Femur (tissue), 1 donor: ENCODE measurements at regions not wholly inside any gene's neighbourhood (a gene's known extent, or its start where the extent isn't known, plus 50 kb on each side); places are given as distances from the start of the nearest gene placed in this dataset.

Source experiments
- DNase-seq: peaks from one replicate; pipeline ENCODE4 v3.0.0-alpha.2; 2017

DNA sequence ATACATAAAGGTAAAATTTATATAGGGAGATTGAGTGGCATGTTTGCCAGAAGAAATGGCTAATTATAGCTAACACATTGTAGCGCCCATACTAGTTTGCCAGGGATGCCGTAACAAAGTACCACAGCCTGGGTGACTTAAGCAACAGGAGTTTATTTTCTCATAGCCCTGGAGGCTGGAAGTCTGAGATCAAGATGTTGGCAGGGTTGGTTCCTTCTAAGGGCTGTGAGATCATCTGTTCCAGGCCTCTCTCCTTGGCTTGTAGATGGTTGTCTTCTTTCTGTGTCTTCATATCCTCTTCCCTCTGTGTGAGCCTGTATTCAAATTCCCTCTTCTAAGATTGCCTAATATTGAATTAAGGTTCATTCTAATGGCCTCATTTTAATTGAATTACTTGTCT, 417.5 kb upstream of the OPRM1 start:
- no peak for DNase-seq

DNA sequence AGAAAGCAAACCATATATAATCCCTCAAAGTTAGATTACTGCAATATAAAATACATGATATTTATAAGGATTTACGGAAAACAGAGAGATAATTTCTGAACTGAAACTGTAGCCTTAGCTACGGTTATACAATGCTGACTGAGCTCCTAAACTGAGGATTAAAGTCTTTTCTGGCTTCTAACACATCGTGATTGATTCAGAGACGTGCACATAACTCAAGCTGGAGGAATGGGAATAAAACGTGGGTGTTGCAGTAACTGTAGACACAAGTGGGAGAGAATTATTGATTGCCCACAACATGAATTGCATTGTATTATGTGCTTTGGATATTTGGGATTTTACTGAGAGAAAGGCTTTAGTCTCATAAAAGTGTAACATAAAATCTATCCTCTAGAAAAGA, 418.0 kb upstream of the OPRM1 start:
- DNase-seq: no peak

DNA sequence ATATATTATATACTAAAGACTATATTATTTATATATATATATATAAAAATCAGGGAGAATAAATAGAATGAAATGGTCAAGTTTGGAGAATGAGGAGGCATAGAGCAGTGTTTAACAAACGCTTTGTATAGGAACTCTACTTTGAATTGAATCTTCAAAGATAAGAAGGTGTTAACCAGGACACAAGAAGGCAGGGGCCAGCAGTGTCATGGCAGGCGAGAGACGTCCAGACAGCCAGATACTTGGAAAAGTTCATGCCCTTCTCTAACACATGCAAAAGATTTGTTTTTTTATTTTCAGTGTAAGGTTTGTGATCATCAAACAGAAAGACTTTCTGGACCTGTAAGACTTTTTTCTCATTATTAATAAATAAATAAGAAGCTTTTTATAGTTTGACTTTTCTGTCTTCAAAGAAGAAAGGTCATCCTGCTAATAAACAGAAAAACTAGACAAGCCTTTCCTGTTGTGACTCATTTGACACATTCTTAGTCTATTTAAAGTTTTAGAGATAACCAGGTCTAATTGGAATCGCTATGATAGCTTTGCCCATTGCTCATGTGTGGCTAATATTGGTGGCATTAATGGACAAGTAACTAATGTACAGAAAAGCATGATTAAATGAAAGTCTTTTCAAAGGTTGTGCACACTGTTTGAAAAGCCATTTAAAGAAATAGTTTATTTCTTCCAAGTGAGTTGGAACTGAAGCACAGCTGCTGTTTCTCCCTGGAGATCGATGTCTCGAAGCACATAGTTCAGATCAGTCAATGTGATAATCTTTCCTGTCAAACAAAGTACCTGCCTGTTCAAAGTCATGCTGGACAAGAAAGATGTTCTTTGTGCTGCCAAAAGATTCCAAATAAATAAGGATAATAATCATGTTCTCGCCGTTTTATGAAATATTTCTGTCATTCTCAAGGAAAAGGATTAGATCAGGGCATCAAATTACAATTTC, 420.4 kb upstream of the OPRM1 start:
- DNase-seq: no peak

DNA sequence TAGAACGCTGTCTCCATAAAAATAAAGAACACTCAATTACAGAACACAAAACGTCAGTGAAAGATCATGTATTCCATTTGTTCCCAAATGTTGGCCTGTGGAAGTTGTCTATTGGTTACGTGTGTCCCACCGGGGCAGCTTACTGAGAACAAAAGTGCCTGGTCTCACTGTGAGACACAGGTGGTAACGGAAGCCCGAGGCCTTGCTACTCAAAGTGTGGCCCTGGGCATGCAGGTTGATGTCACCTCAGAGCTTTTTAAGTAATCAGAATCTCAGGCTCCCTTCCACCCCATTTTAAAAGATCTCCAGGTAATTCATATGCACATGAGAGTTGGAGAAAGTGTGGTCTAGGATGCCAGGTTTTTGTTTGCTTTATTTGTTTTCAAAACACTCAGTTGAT, 422.5 kb upstream of the OPRM1 start:
- no peak for DNase-seq

DNA sequence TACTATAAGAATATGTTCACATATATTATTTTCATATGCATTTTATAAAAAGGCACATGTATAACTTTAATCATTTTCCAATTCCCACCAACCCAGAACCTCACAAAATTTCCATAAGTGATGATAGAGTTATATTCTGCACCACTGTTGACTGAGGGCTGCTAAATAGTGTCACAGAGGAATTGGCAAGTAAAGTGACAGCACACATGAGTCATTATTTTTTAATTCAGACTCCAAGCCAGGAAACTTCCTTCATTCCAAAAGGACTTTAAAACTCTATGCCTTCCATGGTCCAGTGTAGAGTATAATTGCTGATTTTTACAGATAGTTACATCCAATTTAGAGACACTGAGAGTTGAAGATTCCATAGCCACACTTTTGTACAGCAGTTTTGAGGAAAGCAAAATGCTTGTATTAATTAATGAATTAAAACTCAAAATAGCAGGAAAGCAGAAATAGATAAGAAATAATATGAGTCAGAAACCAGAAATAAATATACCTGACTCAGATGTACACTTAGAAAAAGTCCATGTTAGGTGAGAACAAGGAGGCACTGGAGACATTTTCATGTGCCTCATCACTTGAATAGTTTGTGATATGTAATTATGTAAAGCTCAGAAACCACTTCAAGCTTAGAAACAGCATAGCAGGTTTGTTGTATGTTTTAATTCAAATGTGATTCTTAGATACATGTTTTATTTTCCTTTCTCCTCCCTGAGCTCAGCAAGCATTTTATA, 425.2 kb upstream of the OPRM1 start:
- DNase-seq: no peak

DNA sequence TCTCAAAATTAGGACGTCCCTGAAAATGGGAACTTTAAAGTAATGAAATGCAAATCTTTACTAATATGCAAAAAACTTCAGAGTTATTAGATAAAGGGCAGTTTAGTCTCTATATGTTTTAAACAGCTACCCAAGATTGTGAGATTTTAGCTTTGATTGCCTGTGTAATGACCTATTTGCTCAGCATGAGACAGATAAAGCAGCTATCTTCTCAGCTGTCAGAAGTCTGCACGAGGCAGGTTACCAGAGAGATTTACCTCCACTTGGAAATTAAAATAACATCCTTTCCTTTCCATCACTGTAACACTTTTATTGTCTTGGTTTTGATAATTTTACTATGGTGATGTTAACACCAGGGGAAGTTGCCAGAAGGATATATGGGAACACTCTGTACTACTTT, 436.6 kb upstream of the OPRM1 start:
- DNase-seq: no peak

DNA sequence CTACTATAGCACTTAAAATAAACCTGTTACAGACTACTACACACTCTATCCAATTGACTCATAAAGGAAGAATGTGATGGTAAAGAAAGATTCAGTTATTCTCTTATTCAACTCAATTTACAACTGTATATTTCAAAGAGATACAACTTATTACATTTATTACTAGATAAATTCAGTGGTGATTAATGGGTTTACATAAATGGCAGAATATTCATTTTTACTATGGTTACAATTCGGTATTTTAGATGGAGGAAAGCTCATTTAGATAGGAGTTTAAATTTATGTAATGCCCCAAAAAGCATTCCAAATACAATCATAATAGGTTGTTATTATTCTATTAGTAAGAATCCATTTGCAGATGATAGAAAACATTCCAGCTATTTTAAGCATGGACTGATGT, 439.1 kb upstream of the OPRM1 start:
- DNase-seq: no peak

DNA sequence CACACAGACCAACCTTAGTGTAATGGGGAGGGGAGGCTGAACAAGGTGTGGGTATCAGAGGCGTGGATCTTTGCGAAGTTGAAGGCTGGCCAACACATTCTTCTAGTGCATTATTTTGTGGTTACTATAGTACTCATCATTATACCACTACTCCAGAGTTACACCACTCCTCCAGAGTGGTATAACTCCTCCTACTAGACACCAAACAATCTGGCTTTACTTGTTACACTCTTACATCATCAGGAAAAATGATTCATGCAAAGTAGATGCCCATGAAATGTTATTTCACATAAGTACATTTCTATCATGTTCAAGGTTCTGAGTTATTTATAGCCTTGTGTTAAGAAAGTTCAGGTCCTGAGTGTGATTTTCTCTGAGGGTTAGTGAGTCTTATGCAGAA, 443.1 kb upstream of the OPRM1 start:
- no peak for DNase-seq

DNA sequence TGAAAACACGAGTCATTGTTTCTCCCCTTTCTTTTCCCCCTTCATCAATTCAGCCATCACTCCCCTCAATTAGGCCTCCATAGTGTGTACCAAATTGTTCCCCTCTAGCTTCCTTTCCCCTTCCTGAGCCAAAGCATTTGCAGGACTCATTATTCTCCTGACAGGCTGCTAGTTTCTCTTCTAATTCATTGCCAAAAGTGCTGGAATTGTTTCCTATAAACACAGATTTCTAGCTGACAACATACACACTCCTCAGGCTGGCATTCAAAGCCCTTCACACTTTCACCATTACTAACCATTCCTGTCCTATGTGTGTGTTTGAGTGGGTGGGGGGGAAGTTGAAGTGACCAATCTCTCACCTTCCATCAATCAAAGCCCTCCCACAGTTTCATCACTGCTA, 444.2 kb upstream of the OPRM1 start:
- no peak for DNase-seq

DNA sequence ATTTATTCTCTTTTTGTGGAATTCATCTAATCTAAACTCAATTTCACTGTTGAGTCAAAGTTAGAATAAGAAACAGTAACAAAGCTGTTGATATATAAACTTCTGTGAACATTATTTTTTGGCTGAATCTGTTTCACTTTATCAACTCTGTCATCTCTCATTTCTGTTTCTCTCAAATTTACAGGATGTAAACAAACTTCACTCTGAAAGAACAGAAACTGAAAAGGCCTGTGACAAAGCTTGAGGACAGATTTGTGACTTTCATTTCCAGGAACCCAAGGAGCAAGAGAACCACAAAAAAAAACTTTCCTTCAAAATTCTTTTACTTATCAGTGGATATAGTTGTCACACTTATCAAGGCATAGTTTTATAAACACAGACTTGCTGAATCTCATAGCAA, 447.9 kb upstream of the OPRM1 start:
- no peak for DNase-seq

DNA sequence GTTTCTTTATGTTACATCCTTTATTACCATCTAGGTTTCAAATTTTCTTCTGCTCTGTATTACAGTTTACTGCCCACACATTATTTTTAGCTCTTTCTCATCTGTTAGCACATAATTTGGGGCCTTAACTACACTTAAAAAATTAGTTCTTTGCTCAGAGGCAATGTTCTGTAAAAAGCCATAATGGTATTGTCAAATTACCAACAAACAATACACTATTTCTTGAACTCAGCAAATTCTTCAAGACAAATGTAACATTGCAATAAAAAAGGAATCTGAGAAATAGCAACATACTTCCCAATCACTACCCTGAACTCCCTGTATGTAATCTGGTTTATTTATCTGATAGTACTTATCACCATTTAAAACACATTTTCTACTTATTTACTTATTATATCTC, 448.6 kb upstream of the OPRM1 start:
- no peak for DNase-seq

DNA sequence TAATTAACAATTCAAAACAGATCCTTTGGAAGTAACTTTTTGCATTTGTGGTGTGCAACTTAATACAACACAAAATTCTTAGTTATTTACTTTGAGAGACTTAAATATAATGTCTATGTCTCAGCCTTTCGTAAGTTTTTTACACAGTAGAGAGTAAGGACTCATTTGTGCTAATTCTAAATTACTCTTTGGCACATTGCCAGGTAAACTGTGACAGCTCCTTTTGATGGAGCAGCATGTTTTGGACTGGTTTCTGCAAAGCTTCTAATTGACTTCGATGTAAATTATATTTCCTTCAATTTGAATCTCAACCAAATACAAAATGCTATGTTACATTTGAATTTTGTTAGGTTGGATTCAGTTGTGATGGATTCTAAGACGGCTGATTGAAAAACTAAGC, 450.7 kb upstream of the OPRM1 start:
- no peak for DNase-seq

DNA sequence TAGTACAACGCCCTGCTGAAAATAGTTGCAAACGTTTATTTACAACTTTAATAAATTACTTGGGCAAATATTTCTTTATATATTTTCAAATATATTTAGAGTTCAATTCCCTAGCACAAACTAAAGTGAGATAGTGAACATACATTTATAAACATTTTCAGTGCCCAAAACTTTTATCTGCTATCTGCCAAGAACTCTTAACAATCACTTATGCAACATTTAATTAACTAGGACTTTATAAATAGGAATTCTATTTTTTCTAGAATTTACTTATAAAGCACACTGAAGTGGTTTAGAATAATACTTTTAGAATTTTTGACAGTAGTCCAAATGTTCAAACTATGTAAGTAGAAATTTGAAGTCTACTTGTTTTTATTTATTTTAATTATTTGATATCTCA, 452.6 kb upstream of the RGS17 start:
- DNase-seq: no peak

DNA sequence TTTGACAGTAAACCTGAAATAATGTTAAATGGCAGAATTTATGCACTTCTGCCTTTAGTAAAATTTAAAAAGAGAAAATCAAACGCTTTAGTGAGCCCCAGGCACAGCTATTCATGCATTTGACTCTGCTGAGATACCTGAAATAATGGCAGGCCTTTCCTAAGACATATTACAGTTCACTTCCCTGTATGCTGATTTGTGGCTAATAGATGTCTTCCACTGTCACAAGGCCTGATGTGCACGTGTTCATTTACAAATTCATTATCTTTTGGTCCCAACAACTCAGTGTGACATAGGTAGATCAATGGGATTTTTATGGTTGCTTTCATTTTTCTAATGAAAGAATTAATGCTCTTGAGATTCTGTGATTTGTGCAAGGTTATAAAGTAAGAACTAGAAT, 449.7 kb upstream of the RGS17 start:
- DNase-seq: no peak

DNA sequence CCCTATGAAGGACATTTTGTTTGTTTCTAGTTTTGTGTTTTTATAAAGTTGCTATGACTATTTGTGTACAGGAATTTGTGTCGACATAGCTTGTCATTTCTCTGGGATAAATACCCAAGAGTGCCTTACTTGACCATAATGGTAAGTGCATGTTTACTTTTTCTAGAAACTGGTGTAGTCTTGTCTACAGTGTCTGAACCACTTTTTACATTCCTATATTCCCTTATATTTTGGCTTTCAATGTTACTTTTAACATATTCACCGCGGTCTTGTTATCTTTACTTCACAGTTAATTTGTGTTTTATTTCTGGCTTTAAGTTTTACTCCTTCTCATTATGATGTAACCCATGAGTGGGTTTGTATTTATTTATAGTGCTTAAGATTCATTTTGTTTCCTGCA, 444.4 kb upstream of the RGS17 start:
- DNase-seq: no peak

DNA sequence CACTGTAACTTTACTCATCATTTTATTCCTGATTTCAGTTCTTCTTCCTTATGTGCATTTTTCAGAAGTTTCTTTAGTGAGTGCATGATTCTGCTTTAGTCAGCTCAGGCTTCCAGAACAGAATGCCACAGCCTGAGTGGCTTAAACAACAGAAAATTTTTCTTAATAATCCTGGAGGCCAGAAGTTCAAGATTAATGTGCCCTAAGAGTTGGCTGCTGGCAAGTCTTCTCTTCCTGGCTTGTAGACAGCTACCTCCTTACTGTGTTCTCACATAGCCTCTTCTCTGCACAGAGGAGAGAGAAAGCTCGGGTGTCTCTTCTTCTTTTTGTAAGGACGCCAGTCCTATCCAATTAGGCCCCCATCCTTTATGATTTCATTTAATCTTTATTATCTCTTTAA, 443.1 kb upstream of the RGS17 start:
- DNase-seq: no peak

DNA sequence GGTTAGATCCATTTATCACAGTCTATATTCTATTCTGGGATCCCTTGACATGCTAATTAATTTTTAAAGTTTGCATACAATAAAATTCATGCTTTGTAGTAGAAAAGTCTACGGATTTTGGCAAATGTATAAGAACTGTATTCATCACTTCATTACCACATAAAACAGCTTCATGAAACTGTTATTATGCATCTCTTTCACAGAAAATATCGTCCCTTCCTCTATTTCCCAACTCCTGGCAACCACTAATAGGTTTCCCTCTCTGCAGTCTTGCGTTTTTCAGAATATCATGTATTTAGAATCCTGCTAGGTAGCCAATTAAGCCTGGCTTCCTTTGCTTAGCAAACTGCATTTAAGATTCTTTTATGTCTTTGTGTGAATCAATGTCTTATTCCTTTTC, 441.3 kb upstream of the RGS17 start:
- no peak for DNase-seq

DNA sequence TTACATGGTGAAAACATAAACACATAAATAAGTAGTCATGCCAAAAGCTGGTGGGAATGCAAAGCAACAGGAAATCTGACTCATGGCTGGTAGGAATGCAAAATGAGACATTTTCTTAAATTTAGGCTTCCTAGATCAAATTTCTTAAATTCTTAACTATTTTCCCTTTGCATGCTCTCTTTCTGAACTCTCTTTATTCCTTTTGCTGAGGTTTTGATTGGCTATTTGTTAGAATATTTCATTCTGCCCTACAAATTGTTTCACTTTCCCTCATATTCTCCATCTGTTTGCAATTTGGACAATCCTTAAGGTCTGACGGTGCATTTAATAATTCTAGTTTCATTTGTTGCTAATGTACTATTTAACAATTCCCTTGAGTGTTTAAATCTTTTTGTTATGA, 437.5 kb upstream of the RGS17 start:
- DNase-seq: no peak

DNA sequence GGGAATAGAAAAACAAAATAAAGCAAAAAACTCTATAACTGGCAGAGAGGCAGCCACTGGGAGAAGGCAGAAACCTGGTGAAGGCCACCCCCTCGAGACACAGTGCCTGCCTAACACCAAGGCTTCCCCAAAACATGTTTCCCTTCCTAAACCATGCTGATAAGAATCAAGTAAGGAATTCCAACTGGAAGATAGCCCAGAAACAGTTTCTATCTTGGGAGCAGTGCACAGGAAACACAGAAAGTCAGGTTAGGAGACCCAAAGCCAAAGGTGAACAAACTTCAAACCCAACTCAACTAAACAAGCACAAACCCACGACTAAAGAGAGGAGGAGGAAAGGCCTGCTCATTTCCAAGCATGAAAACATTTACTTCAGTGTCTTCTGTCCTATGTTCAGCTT, 433.7 kb upstream of the RGS17 start:
- no peak for DNase-seq

DNA sequence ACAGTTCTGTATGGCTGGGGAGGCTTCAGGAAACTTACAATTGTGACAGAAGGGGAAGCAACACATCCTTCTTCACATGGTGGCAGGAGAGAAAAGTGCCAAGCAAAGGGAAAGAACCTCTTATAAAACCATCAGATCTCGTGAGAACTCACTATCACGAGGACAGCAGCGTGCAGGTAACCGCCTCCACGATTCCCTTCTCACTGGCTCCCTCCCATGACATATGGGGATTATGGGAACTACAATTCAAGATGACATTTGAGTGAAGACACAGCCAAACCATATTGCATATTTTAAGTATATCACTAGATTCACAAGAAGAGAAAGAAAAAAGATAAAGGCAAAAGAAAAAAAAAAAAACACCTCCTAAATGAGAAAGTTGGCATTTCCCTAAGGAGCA, 431.9 kb upstream of the RGS17 start:
- no peak for DNase-seq

DNA sequence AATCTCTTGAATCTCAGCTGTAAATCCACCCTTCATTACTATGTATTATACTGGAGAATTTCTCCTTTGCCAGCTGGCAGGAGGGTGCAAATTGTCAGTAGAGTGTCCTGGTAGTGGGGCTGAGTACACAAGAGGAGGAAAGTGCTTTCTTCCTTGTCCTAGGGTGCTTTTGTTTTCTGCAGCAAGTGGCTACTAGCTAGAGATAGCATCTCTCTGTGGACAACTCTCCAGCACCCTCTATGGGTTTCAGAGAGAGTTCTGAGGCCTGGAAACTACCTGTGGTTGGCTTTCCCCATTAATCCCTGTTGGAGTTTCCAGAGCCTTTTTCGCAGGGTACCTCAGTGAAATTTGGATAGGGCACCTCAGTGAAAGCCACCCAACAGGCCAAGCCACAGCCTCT, 422.5 kb upstream of the RGS17 start:
- DNase-seq: no peak

DNA sequence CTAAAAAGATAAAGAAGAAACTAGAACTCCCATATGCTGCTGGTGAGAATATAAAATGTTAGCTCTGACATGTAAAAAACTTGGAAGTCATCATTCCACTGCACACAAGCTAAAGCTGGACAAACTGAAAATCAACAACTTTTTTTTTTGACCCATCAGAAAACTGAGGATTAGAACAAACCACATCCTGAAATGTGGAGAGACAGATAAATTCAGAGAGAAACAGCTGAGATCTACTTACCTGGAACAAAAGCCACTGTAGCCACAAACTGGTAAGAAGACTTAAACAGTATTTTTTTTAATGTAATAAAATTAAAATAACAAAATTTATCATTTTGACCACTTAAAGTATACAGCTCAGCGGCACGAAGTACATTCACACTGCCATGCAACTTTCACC, 408.5 kb upstream of the RGS17 start:
- DNase-seq: no peak

DNA sequence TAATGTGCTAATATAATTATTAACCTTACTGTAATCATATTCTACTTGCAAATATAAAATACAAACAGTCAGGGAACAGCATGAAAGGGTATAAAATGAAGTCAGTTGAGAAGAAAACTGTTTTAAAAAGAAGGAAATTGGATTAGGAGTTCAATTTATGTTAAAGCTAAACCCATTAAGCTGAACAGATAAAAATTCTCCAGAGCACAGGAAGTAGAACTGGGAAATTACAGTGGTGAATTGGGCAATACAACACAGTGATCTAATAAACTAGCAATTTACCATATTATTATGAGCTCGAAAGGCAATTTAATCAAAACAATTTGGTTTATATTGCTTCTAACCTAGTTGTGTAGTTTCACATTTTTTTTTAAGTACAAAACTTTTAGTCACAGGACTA, 407.4 kb upstream of the RGS17 start:
- DNase-seq: no peak

DNA sequence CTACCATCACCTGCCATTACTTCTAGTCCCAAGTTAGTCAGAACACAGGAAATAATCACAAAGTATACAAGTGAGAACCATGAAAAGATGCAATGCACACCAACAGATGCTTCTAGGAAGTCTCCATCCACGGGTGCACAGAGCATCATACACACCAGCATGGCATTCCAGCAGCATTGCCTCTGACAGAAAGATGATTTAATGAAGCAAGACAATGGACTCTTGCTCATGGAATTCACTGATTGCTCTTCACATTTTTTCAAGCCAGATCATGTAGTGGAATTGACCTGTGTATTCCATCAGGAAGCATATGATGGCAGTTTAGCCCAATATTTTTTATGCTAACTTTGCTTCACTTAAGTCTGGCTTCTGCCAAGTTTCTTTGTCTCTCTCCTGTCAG, 406.3 kb upstream of the RGS17 start:
- no peak for DNase-seq

DNA sequence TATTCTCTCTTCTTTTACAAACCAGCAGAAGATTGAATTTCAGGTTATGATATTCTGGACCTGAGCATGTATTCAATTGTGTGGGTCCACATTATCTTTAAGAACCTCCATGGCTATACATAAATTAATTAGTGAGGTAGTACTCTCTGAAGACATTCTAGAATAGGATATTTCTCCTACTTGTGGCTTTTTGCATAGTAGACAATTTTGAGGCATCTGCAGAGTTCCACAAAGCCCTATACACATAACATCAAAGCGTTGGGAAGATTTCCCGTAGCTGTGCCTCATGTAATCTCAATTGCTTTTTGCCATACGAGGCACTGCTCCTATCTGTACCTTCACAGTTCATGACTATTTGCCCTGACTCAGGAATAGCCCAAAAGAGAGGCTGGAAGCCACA, 395.4 kb upstream of the RGS17 start:
- no peak for DNase-seq
